ENCODE measurements at regions not wholly inside any gene's neighbourhood (a gene's known extent, or its start where the extent isn't known, plus 50 kb on each side); places are given as distances from the start of the nearest gene placed in this dataset.

DNA sequence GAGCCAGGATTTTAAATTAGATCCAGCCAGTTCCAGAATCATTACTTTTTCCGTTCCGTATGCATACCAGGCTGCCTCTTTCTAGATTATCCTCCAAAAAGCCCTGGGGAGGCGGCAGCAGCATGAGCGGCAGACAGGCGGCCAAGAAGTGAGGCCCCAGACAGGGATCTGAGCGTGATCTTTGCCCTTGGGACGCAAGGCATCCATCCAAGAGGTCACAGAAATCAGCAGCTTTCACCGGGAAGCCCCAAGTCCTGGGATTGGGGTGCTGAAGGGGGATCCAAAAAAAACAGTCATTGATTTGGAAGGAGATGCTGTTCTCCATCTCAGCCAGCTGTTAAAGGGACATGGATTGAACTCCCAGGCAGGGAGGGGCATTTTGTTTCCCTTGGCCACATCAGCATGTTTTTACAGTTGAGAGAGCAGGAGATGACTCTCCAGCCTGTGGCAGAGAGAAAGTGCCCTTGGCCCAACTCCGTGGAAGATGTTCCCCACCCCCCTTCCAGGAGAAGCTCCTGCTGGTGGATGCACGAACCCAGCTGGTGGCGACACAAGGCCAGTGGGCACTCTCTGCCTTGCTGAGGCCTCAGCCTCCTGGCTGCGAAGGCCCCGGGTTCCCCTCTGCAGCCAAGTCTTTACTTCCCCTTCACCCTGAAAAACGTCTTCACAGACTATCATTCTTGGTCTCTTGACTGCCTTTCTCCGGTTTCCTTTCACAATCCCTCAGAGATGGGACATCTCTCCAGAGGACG lies 265.6 kb downstream of the ANAPC1 start:
- TF ChIP-seq POLR2A (IDR thresholded peaks at IDR 0.05): no peak
- TF ChIP-seq CTCF (IDR thresholded peaks at IDR 0.05): no peak
- no peak for TF ChIP-seq POLR2AphosphoS5 (IDR thresholded peaks at IDR 0.05)

Measured in sigmoid colon (tissue), 4 donors.